HUES48 (cell line): ENCODE measurements at regions not wholly inside any gene's neighbourhood (a gene's known extent, or its start where the extent isn't known, plus 50 kb on each side); places are given as distances from the start of the nearest gene placed in this dataset.

Experiments
- H3K27ac ChIP-seq: one replicate; pipeline ENCODE4 v1.7.0; 2013; ENCODE audit warnings: low read depth, low read length, inconsistent platforms
- H3K27me3 ChIP-seq: 2 replicates; pipeline ENCODE4 v1.6.1; 2013; ENCODE audit warnings: mild to moderate bottlenecking, low read length; ENCODE audit not compliant: control insufficient read depth, insufficient read depth
- H3K36me3 ChIP-seq: 2 replicates; pipeline ENCODE4 v1.6.1; 2013; ENCODE audit warnings: low read length; ENCODE audit not compliant: control insufficient read depth, insufficient read depth
- H3K4me1 ChIP-seq: 2 replicates; pipeline ENCODE4 v1.6.1; 2013; ENCODE audit warnings: mild to moderate bottlenecking, low read length; ENCODE audit not compliant: control insufficient read depth, insufficient read depth
- H3K4me3 ChIP-seq: 2 replicates; pipeline ENCODE4 v1.5.1; 2013; ENCODE audit warnings: mild to moderate bottlenecking, low read depth, low read length
- H3K9ac ChIP-seq: 2 replicates; pipeline ENCODE4 v1.6.1; 2013; ENCODE audit warnings: mild to moderate bottlenecking, low read depth, low read length, moderate library complexity
- H3K9me3 ChIP-seq: 2 replicates; pipeline ENCODE4 v1.6.1; 2013; ENCODE audit warnings: low read length; ENCODE audit not compliant: control insufficient read depth, insufficient read depth

DNA sequence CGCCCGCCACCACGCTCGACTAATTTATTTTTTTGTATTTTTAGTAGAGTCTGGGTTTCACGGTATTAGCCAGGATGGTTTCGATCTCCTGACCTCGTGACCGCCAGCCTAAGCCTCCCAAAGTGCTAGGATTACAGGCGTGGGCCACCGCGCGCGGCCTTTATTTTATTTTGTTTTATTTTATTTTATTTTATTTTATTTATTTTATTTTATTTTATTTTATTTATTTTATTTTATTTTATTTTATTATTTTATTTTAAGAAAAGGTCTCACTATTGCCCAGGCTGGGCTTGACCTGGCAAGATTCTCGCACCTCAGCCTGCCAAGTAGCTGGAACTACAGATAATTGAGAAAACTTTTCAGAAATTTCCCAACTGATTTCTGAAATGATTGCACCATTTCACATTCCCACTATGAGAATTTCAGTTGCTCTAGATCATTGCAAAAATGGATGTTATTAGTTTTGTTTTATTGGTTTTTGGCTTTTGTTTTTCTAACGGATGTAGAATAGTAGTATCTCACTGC lies 358.3 kb downstream of the SLC6A15 start:
- no peaks in the 10 kb centered on the region for H3K9me3 ChIP-seq
- no peaks in the 10 kb centered on the region for H3K4me1 ChIP-seq
- H3K4me3 ChIP-seq: no peak overlapping the region
- H3K36me3 ChIP-seq: no peaks in the 10 kb centered on the region
- H3K9ac ChIP-seq: no peak overlapping the region
- H3K27ac ChIP-seq: no peak overlapping the region
- H3K27me3 ChIP-seq: no peaks in the 10 kb centered on the region

DNA sequence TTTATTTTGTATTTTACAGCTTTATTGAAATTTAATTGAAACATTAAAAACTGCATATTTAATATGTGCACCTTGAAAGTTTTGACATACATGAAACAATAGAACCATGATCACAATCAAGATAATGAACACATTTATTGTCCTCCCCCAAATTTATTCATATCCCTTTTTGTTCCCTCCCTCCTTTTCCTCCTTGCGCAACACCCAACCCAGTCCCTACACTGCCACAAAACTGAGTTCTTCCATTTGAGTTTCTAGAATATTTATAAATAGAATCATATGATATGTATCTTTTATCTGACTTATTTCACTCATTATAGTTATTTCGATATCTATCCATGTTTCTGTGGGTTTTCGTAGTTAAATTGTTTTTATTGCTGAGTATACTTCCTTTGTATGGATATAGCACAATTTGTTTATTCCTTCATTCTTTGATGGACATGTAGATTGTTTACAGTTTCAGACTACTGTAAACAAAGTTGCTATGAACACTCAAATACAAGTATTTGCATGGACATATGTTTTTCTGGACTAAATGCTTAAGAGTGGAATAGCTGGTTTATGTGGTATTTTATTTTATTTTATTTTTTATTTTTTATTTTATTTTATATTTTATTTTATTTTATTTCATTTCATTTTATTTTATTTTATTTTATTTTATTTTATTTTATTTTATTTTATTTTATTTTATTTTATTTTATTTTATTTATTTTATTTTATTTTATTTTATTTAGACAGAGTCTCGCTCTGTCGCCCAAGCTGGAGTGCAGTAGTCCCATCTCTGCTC lies 359.1 kb downstream of the SLC6A15 start:
- H3K4me1 ChIP-seq: no peaks in the 10 kb centered on the region
- no peak overlapping the region for H3K27ac ChIP-seq
- no peaks in the 10 kb centered on the region for H3K36me3 ChIP-seq
- H3K9me3 ChIP-seq: no peaks in the 10 kb centered on the region
- no peaks in the 10 kb centered on the region for H3K27me3 ChIP-seq
- H3K4me3 ChIP-seq: no peak overlapping the region
- no peak overlapping the region for H3K9ac ChIP-seq

DNA sequence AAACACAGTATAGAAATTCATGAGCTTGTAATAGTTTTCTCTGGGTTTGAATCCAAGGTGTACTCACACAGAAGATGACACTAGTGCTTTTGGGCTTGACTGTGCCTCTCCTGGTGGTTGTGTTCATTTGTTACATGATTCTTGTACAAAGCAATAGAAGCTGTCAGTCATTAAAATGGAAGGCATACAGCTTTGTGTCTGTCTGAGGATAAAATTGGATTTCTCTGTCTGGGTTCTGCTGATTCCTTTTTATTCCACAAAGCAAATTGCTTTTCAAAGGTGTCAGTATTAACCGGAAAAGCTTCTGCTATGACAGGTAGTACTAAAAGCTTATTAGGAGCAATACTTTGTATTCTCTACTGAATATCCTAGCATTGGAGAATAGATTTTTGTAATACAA lies 361.2 kb downstream of the SLC6A15 start:
- H3K27me3 ChIP-seq: no peaks in the 10 kb centered on the region
- H3K4me1 ChIP-seq: no peaks in the 10 kb centered on the region
- H3K27ac ChIP-seq: no peak overlapping the region
- H3K9me3 ChIP-seq: no peaks in the 10 kb centered on the region
- no peaks in the 10 kb centered on the region for H3K36me3 ChIP-seq
- H3K4me3 ChIP-seq: no peak overlapping the region
- H3K9ac ChIP-seq: no peak overlapping the region

DNA sequence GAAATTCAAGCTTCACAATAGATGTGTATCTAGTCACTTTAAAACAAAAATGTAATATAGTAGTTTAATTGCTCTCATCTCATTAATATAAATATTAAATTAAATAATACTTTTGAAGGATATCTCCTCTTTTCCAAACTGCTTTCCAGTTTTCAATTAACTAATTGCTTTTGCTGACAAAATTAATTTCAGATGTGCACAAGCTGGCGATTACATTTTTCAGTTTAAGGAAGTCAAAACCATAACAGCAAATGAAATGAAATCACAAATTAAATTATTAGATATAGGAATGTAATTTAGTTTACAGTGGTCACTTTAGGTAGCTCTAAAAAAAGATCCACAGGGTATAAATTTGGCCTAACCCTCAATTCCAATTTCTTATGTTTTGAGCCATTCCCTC lies 362.1 kb downstream of the SLC6A15 start:
- Histone ChIP-seq H3K9ac (no peak overlapping the region), H3K4me3 (no peak overlapping the region), H3K27me3 (no peaks in the 10 kb centered on the region), H3K9me3 (no peaks in the 10 kb centered on the region), H3K36me3 (no peaks in the 10 kb centered on the region), H3K27ac (no peak overlapping the region), H3K4me1 (no peaks in the 10 kb centered on the region)

DNA sequence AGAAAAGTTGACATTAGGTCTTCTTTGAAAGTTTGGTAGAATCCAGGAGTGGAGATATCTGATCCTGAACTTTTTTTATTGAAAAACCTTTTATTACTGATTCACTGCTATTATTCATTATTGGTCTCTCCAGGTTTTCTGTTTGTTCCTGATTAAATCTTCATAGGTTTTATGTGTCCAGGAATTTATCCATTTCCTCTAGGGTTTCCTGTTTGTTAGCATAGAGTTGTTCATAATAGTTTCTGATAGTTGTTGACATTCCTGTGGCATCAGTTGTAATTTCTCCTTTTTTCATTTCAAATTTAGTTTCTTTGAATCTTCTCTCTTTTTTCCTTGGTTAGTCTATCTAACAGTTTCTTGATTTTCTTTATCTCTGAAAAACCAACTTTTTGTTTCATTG lies 370.3 kb downstream of the SLC6A15 start:
- Histone ChIP-seq H3K9ac (no peak overlapping the region), H3K36me3 (no peaks in the 10 kb centered on the region), H3K27me3 (no peaks in the 10 kb centered on the region)

DNA sequence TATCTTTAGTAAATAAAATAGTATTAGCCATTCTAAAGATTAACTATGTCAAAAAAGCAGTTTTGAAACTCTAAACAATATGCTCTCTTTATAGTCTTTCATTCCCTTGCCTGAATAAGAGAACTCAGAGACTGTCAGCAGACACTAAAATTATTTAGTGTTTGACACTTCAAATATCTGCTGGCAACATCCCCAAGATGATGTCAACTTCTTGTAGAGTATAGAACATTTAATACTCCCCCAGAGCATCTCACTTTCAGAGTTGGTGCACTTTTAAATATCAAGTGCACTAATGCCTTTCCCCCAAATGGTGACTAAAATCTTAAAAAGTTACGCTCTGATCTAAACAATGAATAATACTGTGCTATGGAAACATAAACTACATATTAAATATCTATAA lies 374.9 kb downstream of the SLC6A15 start:
- H3K9me3 ChIP-seq: no peaks in the 10 kb centered on the region
- H3K36me3 ChIP-seq: no peaks in the 10 kb centered on the region
- no peaks in the 10 kb centered on the region for H3K4me1 ChIP-seq
- H3K27ac ChIP-seq: no peak overlapping the region
- H3K27me3 ChIP-seq: no peaks in the 10 kb centered on the region
- H3K4me3 ChIP-seq: no peak overlapping the region
- H3K9ac ChIP-seq: no peak overlapping the region

More for the DNA sequence above, 370.3 kb downstream of the SLC6A15 start:
- Histone ChIP-seq H3K9me3 (no peaks in the 10 kb centered on the region), H3K4me3 (no peak overlapping the region), H3K27ac (no peak overlapping the region), H3K4me1 (no peaks in the 10 kb centered on the region)

DNA sequence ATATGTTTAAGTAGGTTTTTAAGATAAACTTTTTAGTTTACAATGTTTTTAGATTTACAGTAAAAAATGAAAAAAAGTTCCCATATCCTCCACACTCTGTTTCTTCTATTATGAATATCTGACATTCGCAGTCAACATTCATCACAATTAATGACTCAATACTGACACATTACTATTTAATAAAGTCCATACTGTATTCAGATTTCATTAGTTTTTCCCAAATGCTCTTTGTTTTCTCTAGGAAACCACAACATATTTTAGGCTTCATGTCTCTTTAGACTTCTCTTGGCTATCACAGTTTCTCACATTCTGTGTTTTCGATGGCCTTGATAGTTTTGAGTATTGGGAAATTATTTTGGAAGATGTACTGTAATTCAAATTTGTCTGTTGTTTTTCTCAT lies 399.8 kb downstream of the SLC6A15 start:
- no peaks in the 10 kb centered on the region for H3K9me3 ChIP-seq
- no peaks in the 10 kb centered on the region for H3K36me3 ChIP-seq
- no peak overlapping the region for H3K4me3 ChIP-seq
- H3K27me3 ChIP-seq: no peaks in the 10 kb centered on the region
- no peak overlapping the region for H3K27ac ChIP-seq
- H3K4me1 ChIP-seq: no peaks in the 10 kb centered on the region
- no peak overlapping the region for H3K9ac ChIP-seq

DNA sequence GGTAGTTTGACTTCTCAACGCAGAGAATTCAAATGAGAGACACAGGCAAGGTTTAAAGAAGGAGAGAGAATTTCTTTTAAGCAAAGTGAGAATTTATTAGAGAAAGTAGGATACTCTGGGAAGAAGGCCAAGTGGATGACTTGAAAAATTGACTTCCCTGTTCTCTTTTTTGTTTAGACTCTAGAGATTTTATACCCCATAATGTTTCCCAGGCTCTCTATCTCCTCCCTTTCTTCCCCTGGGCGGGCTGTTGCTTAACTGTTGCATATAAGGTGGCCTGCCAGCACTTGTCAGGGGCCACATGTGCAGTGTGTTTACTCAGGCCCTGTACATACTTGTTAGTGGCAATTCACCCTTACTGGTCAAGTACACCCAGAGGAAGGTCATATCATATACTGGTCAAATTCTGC lies 403.7 kb downstream of the SLC6A15 start:
- Histone ChIP-seq H3K27me3 (no peaks in the 10 kb centered on the region), H3K9me3 (no peaks in the 10 kb centered on the region), H3K27ac (no peak overlapping the region), H3K4me1 (no peaks in the 10 kb centered on the region), H3K9ac (no peak overlapping the region), H3K4me3 (no peak overlapping the region), H3K36me3 (no peaks in the 10 kb centered on the region)

DNA sequence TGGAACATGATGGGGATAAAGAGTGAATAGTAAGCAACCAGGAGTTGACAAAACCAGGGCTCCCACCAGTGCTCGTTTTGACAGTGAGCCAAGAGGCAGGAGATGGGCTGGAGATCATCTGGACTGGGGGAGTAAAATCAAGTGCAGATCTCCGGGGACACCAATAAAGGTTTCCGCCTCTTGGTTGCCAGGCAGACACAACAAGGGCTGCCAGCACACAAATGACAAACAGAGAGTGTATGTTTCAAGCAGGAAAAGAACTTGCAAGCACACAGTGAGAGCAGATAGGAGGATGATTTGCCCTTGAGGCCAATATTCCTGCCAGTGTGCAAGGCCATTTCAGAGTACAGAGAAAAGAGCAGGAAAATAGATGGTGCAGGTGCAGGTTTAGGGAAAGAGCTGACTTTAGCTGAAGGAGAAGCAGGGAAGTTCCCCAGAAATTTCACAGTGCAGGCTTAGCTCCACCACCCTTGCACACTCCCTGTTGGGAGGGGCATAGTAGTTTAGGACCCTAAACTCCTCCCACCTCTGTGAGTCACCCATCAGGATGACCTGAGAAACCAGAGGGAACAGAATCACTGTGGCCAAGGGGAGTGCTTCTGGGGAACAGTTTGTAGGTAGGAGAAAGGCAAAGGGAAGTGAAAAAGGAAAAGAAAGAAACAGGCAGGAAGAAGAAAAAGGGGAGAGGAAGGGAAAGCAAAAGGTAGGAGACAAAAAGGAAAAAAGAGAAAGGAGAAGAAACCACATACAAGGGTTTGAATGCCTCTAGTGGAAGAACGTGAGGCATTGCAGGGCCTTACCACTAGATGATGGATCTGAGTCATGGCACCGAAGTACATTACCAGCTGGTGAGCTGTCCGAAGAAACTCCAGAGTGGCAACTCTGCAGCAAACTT lies 404.4 kb downstream of the SLC6A15 start:
- no peaks in the 10 kb centered on the region for H3K36me3 ChIP-seq
- H3K9ac ChIP-seq: no peak overlapping the region
- H3K27ac ChIP-seq: no peak overlapping the region
- no peaks in the 10 kb centered on the region for H3K27me3 ChIP-seq
- H3K4me1 ChIP-seq: no peaks in the 10 kb centered on the region
- no peak overlapping the region for H3K4me3 ChIP-seq
- no peaks in the 10 kb centered on the region for H3K9me3 ChIP-seq

DNA sequence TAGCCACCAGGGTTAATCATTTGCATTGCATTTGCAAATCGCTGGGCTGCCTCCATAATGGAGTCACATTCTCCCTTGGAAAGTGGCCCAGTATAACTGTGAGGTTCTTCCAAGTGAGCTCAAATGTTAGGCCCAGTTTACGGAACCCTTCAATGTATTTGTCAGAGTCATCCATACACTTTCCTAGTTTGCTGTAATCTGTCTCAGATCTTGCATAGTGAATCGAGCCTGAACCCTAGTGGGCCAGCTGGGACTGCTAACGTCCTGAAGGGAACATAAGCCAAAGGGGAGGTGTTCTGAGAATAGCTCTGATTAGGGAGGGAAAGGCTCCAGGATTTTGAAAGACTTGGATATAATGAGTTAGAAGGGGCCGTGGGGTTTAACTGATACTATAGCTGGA lies 406.3 kb downstream of the SLC6A15 start:
- no peak overlapping the region for H3K27ac ChIP-seq
- no peak overlapping the region for H3K4me3 ChIP-seq
- H3K36me3 ChIP-seq: no peaks in the 10 kb centered on the region
- H3K4me1 ChIP-seq: no peaks in the 10 kb centered on the region
- no peaks in the 10 kb centered on the region for H3K27me3 ChIP-seq
- H3K9ac ChIP-seq: no peak overlapping the region
- H3K9me3 ChIP-seq: no peaks in the 10 kb centered on the region
